SH-SY5Y (cell line): ENCODE measurements at regions not wholly inside any gene's neighbourhood (a gene's known extent, or its start where the extent isn't known, plus 50 kb on each side); places are given as distances from the start of the nearest gene placed in this dataset.

Source experiments
- GATA2 ChIP-seq: IDR thresholded peaks from 2 replicates; pipeline ENCODE4 v1.6.1; 2011; ENCODE audit warnings: mild to moderate bottlenecking, low read depth, low read length
- GATA3 ChIP-seq: IDR thresholded peaks from 2 replicates; pipeline ENCODE4 v1.6.1; 2011; ENCODE audit warnings: low read depth, mild to moderate bottlenecking, low read length, moderate library complexity

DNA sequence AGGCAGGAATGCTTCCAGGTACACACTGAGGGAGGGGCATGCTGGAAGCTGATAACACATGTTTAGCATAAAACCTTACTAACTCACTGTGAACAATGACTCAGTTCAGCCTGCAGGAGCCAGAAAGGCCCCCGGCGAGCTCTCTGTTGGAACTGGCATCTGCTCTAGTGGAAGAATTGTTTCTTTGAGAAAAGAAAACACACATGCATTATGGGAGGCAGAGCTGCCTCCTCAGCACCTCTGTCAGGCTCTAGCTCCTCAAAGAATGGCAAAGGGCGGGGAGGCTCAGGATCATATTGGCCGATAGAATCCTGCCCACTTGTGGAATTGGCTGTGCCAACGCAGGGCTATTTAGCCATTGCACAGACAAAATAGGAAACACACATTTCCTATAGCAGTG lies 338.3 kb downstream of the CXCL12 start:
- TF ChIP-seq GATA2 (no peak), GATA3 (no peak)
